ENCODE measurements at regions not wholly inside any gene's neighbourhood (a gene's known extent, or its start where the extent isn't known, plus 50 kb on each side); places are given as distances from the start of the nearest gene placed in this dataset.
A peak's percentile ranks its signal among the peaks of the same experiment; 100 is the strongest.

GRCh38 chr4:188197566-188197965 is 58.3 kb downstream of the TRIML1 start:
- no peak for DNase-seq (ENCODE audit: low spot score)

- DNase-seq (ENCODE audit: low spot score), result no peak
These were observed 59.9 kb downstream of the TRIML1 start for GRCh38 chr4:188198982-188199792.

GRCh38 chr4:188201851-188202250 is 62.6 kb downstream of the TRIML1 start:
- no peak for DNase-seq (ENCODE audit: low spot score)

GRCh38 chr4:188206783-188207182 is 67.5 kb downstream of the TRIML1 start:
- no peak for DNase-seq (ENCODE audit: low spot score)

GRCh38 chr4:188214861-188215260 is 75.6 kb downstream of the TRIML1 start:
- DNase-seq (ENCODE audit: low spot score), result peak; percentile 7

GRCh38 chr4:188218392-188218791 is 79.2 kb downstream of the TRIML1 start:
- DNase-seq (ENCODE audit: low spot score), result no peak

GRCh38 chr4:188220006-188220405 is 80.8 kb downstream of the TRIML1 start:
- DNase-seq (ENCODE audit: low spot score), result no peak

- DNase-seq (ENCODE audit: low spot score), result no peak
These were observed 81.8 kb downstream of the TRIML1 start for GRCh38 chr4:188221090-188221489.

GRCh38 chr4:188228279-188228678 is 89.0 kb downstream of the TRIML1 start:
- no peak for DNase-seq (ENCODE audit: low spot score)

GRCh38 chr4:188232428-188232827 is 93.2 kb downstream of the TRIML1 start:
- DNase-seq (ENCODE audit: low spot score), result no peak

GRCh38 chr4:188242041-188242440 is 102.8 kb downstream of the TRIML1 start:
- no peak for DNase-seq (ENCODE audit: low spot score)

GRCh38 chr4:188245651-188246050 is 106.4 kb downstream of the TRIML1 start:
- DNase-seq (ENCODE audit: low spot score), result no peak

- DNase-seq (ENCODE audit: low spot score), result peak; percentile 4
These were observed 107.2 kb downstream of the TRIML1 start for GRCh38 chr4:188246488-188246887.

GRCh38 chr4:188254211-188254610 is 115.0 kb downstream of the TRIML1 start:
- DNase-seq (ENCODE audit: low spot score), result no peak

GRCh38 chr4:188262464-188262863 is 123.2 kb downstream of the TRIML1 start:
- DNase-seq (ENCODE audit: low spot score), result no peak

- no peak for DNase-seq (ENCODE audit: low spot score)
These were observed 124.1 kb downstream of the TRIML1 start for GRCh38 chr4:188263321-188263720.

- DNase-seq (ENCODE audit: low spot score), result no peak
These were observed 127.1 kb downstream of the TRIML1 start for GRCh38 chr4:188266386-188266785.

GRCh38 chr4:188268131-188268908 is 129.1 kb downstream of the TRIML1 start:
- no peak for DNase-seq (ENCODE audit: low spot score)

GRCh38 chr4:188270273-188271069 is 131.2 kb downstream of the TRIML1 start:
- no peak for DNase-seq (ENCODE audit: low spot score)

GRCh38 chr4:188275686-188276085 is 136.4 kb downstream of the TRIML1 start:
- no peak for DNase-seq (ENCODE audit: low spot score)

- no peak for DNase-seq (ENCODE audit: low spot score)
These were observed 139.9 kb downstream of the TRIML1 start for GRCh38 chr4:188279184-188279583.

- no peak for DNase-seq (ENCODE audit: low spot score)
These were observed 143.4 kb downstream of the TRIML1 start for GRCh38 chr4:188282471-188283232.
